Gastroesophageal sphincter (tissue), 3 donors: ENCODE measurements at regions not wholly inside any gene's neighbourhood (a gene's known extent, or its start where the extent isn't known, plus 50 kb on each side); places are given as distances from the start of the nearest gene placed in this dataset.

Experiments
- POLR2A ChIP-seq, 2 donors: fragments of 450-650 bp; IDR thresholded peaks; one replicate each; pipeline ENCODE4 v1.6.1; 2017; ENCODE audit warnings: antibody characterized with exemption in 2 of 2, mild to moderate bottlenecking in 2 of 2, moderate library complexity in 1 of 2
- POLR2AphosphoS5 ChIP-seq: sonication (generic); formaldehyde crosslinking; IDR thresholded peaks from one replicate; pipeline ENCODE4 v1.6.1; 2017; ENCODE audit warnings: antibody characterized with exemption
- TF ChIP-seq, protein P1 (sequence below), 4 experiments: fragments of 200-600 bp in 2 of 4; fragments of 450-650 bp in 2 of 4; sonication (generic) in 1 of 4; IDR thresholded peaks; one replicate each; pipeline ENCODE4 v1.5.1; 2017 to 2019; ENCODE audit warnings: antibody characterized with exemption in 4 of 4, mild to moderate bottlenecking in 2 of 4, moderate library complexity in 2 of 4

GRCh38 chr3:75118779-75119178 is 504.3 kb upstream of the CNTN3 start:
- TF ChIP-seq, protein P1, sequence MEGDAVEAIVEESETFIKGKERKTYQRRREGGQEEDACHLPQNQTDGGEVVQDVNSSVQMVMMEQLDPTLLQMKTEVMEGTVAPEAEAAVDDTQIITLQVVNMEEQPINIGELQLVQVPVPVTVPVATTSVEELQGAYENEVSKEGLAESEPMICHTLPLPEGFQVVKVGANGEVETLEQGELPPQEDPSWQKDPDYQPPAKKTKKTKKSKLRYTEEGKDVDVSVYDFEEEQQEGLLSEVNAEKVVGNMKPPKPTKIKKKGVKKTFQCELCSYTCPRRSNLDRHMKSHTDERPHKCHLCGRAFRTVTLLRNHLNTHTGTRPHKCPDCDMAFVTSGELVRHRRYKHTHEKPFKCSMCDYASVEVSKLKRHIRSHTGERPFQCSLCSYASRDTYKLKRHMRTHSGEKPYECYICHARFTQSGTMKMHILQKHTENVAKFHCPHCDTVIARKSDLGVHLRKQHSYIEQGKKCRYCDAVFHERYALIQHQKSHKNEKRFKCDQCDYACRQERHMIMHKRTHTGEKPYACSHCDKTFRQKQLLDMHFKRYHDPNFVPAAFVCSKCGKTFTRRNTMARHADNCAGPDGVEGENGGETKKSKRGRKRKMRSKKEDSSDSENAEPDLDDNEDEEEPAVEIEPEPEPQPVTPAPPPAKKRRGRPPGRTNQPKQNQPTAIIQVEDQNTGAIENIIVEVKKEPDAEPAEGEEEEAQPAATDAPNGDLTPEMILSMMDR (IDR thresholded peaks at IDR 0.05): no peak
- no peak for TF ChIP-seq POLR2AphosphoS5
- no peak for TF ChIP-seq POLR2A (IDR thresholded peaks at IDR 0.05)
